GM18951 (cell line): ENCODE measurements at regions not wholly inside any gene's neighbourhood (a gene's known extent, or its start where the extent isn't known, plus 50 kb on each side); places are given as distances from the start of the nearest gene placed in this dataset.

Experiments used
- POLR2A ChIP-seq: IDR thresholded peaks from 4 replicates; pipeline ENCODE4 v1.6.1; 2011; ENCODE audit warnings: mild to moderate bottlenecking; ENCODE audit not compliant: insufficient read length, insufficient read depth; ENCODE audit errors: extremely low read depth
- in situ Hi-C: fragments of 300-500 bp; cut with MboI; formaldehyde crosslinking; loops from one replicate; pipeline ENCODE4 v1.12.0; 2022; ENCODE audit warnings: low sequenced_read_pairs, mixed read lengths, inconsistent platforms; ENCODE audit not compliant: unreplicated experiment

GRCh38 chr21:23401278-23401677, 2206.0 kb downstream of the MRPL39 start:
- TF ChIP-seq POLR2A = no peak
- in situ Hi-C loops = no loop called here

GRCh38 chr21:23398726-23399125, 2208.6 kb downstream of the MRPL39 start:
- TF ChIP-seq POLR2A = no peak
- in situ Hi-C loops = no loop called here

GRCh38 chr21:23394458-23394857, 2212.8 kb downstream of the MRPL39 start:
- in situ Hi-C loops = no loop called here
- no peak for TF ChIP-seq POLR2A

- in situ Hi-C loops = no loop called here
- TF ChIP-seq POLR2A = no peak
Measured at GRCh38 chr21:23384679-23385078, 2222.6 kb downstream of the MRPL39 start.

- TF ChIP-seq POLR2A = no peak
- in situ Hi-C loops = no loop called here
Measured at GRCh38 chr21:23374155-23374554, 2233.1 kb downstream of the MRPL39 start.

GRCh38 chr21:23356905-23357304, 2250.4 kb downstream of the MRPL39 start:
- in situ Hi-C loops = no loop called here
- TF ChIP-seq POLR2A = no peak

GRCh38 chr21:23316190-23316589, 2291.1 kb downstream of the MRPL39 start:
- TF ChIP-seq POLR2A = no peak
- in situ Hi-C loops = no loop called here

GRCh38 chr21:23308741-23309140, 2298.5 kb downstream of the MRPL39 start:
- no peak for TF ChIP-seq POLR2A
- in situ Hi-C loops = no loop called here

- no peak for TF ChIP-seq POLR2A
- in situ Hi-C loops = no loop called here
Measured at GRCh38 chr21:23307065-23307464, 2300.2 kb downstream of the MRPL39 start.

GRCh38 chr21:23292292-23292691, 2294.1 kb downstream of the NCAM2 start:
- TF ChIP-seq POLR2A = no peak
- in situ Hi-C loops = no loop called here

- TF ChIP-seq POLR2A = no peak
- in situ Hi-C loops = no loop called here
Measured at GRCh38 chr21:23281917-23282316, 2283.7 kb downstream of the NCAM2 start.

GRCh38 chr21:23249760-23250159, 2251.6 kb downstream of the NCAM2 start:
- in situ Hi-C loops = no loop called here
- TF ChIP-seq POLR2A = no peak

- in situ Hi-C loops = no loop called here
- no peak for TF ChIP-seq POLR2A
Measured at GRCh38 chr21:23247334-23247733, 2249.1 kb downstream of the NCAM2 start.

- no peak for TF ChIP-seq POLR2A
- in situ Hi-C loops = no loop called here
Measured at GRCh38 chr21:23245255-23245654, 2247.0 kb downstream of the NCAM2 start.

- TF ChIP-seq POLR2A = no peak
- in situ Hi-C loops = no loop called here
Measured at GRCh38 chr21:23223882-23224281, 2225.7 kb downstream of the NCAM2 start.
